HFFc6 (cell line): ENCODE measurements at regions not wholly inside any gene's neighbourhood (a gene's known extent, or its start where the extent isn't known, plus 50 kb on each side); places are given as distances from the start of the nearest gene placed in this dataset.
"Not testable (repeated sequence)": the region's sequence is repeated elsewhere in the genome, so short reads cannot be mapped to it uniquely, and the experiment has no call there.

ENCODE experiments used
- DNase-seq: peaks from one replicate; pipeline ENCODE4 v3.0.0-alpha.2; 2018
- H3K27ac Mint-ChIP-seq: 2 replicates; pipeline ENCODE4 v1.8.0; 2020; ENCODE audit warnings: mild to moderate bottlenecking, mixed read lengths
- H3K27me3 Mint-ChIP-seq: 2 replicates; pipeline ENCODE4 v1.8.0; 2021; ENCODE audit warnings: mild to moderate bottlenecking, moderate library complexity, mixed read lengths; ENCODE audit not compliant: insufficient read depth
- H3K36me3 Mint-ChIP-seq: 2 replicates; pipeline ENCODE4 v1.8.0; 2021; ENCODE audit warnings: low read depth, mixed read lengths
- H3K4me1 Mint-ChIP-seq: 2 replicates; pipeline ENCODE4 v1.8.0; 2020; ENCODE audit warnings: low read depth, mixed read lengths
- H3K4me3 Mint-ChIP-seq: 2 replicates; pipeline ENCODE4 v1.8.0; 2020; ENCODE audit warnings: mild to moderate bottlenecking, moderate library complexity, mixed read lengths
- H3K9me3 Mint-ChIP-seq: 2 replicates; pipeline ENCODE4 v1.8.0; 2020; ENCODE audit warnings: mild to moderate bottlenecking, mixed read lengths
- CTCF ChIP-seq: fragments of 200-600 bp; sonication (generic); IDR thresholded peaks from 2 replicates; pipeline ENCODE4 v1.5.0; 2021; ENCODE audit warnings: antibody characterized with exemption, mild to moderate bottlenecking

DNA sequence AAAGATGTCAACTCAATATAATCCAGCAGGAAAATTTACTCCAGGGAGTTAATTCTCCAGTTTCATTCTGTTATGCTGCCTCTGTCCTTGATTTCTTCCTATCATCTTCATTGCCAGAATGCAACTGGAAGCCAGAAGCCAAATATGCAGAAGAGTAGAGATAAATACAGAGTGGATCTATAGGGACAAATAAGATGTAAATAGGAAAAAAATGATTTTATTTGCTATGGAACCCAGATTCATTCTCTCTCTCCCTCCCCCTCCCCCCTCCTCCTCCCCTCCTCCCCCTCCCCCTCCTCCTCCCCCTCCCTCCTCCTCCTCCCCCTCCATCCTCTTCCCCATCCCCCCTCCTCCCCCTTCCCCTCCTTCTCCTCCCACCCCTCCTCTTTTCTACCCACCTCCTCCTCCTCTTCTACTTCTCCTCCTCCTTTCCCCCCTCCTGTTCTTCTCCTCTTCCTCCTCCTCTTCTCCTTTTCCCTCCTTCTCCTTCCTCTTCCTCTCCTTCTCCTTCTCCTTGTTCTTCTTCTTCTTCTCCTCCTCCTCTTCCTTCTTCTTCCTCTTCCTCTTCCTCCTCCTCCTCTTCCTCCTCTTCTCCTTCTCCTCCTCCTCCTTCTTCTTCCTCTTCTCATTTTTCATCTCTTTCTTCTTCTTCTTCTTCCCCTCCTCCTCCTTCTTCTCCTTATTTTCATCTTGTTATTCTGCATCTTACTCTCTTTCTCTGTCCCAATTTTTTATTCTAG lies 306.4 kb downstream of the NUF2 start:
- no peaks in the 10 kb centered on the region; the same call in none of the 2 replicates for H3K27me3 Mint-ChIP-seq
- no peaks in the 10 kb centered on the region for H3K4me1 Mint-ChIP-seq
- H3K27ac Mint-ChIP-seq = no peak overlapping the region
- no peak for DNase-seq
- no peak for TF ChIP-seq CTCF
- H3K4me3 Mint-ChIP-seq = no peak overlapping the region
- peaks cover 10% of the 10 kb centered on the region for H3K9me3 Mint-ChIP-seq
- no peaks in the 10 kb centered on the region for H3K36me3 Mint-ChIP-seq

GRCh38 chr1:163632269-163632668 lies 310.5 kb downstream of the NUF2 start:
- Mint-ChIP-seq H3K9me3 (peaks cover 12% of the 10 kb centered on the region), H3K4me3 (no peak overlapping the region), H3K27ac (no peak overlapping the region), H3K4me1 (no peaks in the 10 kb centered on the region), H3K27me3 (no peaks in the 10 kb centered on the region; the same call in none of the 2 replicates), H3K36me3 (no peaks in the 10 kb centered on the region)
- no peak for TF ChIP-seq CTCF
- no peak for DNase-seq

DNA sequence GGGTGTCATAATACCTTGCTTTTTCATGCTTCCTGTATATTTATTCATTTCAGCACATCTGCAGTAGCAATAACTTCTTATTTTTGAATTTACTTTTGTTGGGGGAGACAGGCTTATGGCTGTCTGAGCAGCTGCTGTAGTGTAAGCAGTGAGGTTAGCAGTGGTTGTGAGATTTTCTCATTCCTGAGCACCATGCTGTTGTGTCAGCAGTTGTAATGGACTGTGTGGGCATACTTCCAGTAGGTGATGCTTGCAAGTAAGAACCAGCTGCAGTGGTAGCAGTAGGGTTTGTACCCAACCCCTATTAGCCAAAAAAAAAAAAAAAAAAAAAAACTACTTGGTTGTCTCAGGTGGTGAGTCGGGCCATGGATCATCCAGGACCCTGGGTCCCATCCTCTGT lies 311.6 kb downstream of the NUF2 start:
- TF ChIP-seq CTCF = no peak
- DNase-seq = no peak
- Mint-ChIP-seq H3K9me3 (peaks cover 12% of the 10 kb centered on the region), H3K27me3 (no peaks in the 10 kb centered on the region; the same call in none of the 2 replicates), H3K4me3 (no peak overlapping the region), H3K4me1 (no peaks in the 10 kb centered on the region), H3K27ac (no peak overlapping the region), H3K36me3 (no peaks in the 10 kb centered on the region)

GRCh38 chr1:163645676-163646075 lies 323.9 kb downstream of the NUF2 start:
- DNase-seq, H3K27me3 Mint-ChIP-seq, H3K27ac Mint-ChIP-seq, H3K36me3 Mint-ChIP-seq, H3K4me3 Mint-ChIP-seq, H3K4me1 Mint-ChIP-seq, H3K9me3 Mint-ChIP-seq: not testable (repeated sequence)

GRCh38 chr1:163650624-163651023 lies 328.9 kb downstream of the NUF2 start:
- H3K9me3 Mint-ChIP-seq = peaks cover 8% of the 10 kb centered on the region; the same call in 1 of the 2 replicates
- no peaks in the 10 kb centered on the region for H3K4me1 Mint-ChIP-seq
- H3K4me3 Mint-ChIP-seq = no peak overlapping the region
- no peak for TF ChIP-seq CTCF
- H3K36me3 Mint-ChIP-seq = no peaks in the 10 kb centered on the region
- H3K27me3 Mint-ChIP-seq = peaks cover 1% of the 10 kb centered on the region
- DNase-seq = no peak
- H3K27ac Mint-ChIP-seq = no peak overlapping the region

- Mint-ChIP-seq H3K4me1 (no peaks in the 10 kb centered on the region), H3K27me3 (peaks cover 2% of the 10 kb centered on the region; the same call in 1 of the 2 replicates), H3K27ac (no peak overlapping the region), H3K36me3 (no peaks in the 10 kb centered on the region), H3K9me3 (no peaks in the 10 kb centered on the region), H3K4me3 (no peak overlapping the region)
- no peak for TF ChIP-seq CTCF
- no peak for DNase-seq
Observed at GRCh38 chr1:163652441-163652840, 330.7 kb downstream of the NUF2 start.
